HG03108 (cell line): ENCODE measurements at regions not wholly inside any gene's neighbourhood (a gene's known extent, or its start where the extent isn't known, plus 50 kb on each side); places are given as distances from the start of the nearest gene placed in this dataset.
A peak's percentile ranks its signal among the peaks of the same experiment; 100 is the strongest.
"Not testable (repeated sequence)": the region's sequence is repeated elsewhere in the genome, so short reads cannot be mapped to it uniquely, and the experiment has no call there.

Experiments used
- ATAC-seq: cut with Tn5 transposase; IDR thresholded peaks from one replicate; pipeline ENCODE4 v1.9.1; 2021; ENCODE audit warnings: moderate library complexity; ENCODE audit not compliant: unreplicated experiment

GRCh38 chr9:82115900-82116299 lies 127.3 kb downstream of the SPATA31D1 start:
- ATAC-seq = no peak

GRCh38 chr9:82116556-82116955 lies 128.0 kb downstream of the SPATA31D1 start:
- no peak for ATAC-seq

DNA sequence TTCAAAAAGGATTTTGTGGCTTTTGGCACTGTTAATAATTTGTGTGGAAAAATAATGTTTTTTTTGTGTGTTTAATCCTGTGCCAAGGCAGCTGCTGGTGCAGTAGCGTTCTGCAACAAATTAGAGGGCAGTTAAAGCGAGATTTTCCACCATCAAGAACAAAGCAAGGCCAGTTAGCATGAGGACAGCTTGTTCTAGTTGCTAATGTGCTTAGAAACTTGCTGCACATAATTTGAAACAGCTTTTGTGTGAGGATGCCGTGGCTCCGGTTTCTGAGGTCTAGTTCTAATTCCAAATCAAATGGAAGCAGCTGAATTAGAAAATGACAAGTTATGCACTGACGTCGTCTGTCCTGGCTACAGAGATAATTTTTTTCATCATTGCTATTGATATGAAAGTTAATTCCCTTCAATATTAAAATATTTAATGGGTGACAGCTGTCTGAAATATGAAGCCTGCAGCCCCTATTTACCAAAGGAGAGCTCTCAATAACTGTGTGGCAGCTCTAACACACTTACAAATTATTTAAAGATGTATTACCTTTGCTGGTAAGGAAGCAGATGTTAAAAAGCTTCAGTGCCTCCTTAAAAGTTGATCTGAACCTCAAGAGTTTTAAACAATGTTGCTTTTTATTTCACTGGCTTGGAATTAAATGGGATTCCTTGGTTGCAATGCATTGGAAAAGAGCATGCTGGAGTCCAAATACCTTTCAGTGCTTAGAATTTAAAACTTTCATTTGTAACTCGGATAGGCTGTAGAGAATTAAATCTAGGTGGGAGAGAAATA lies 128.6 kb downstream of the SPATA31D1 start:
- no peak for ATAC-seq

- ATAC-seq = no peak
Observed at GRCh38 chr9:82122731-82123130, 134.2 kb downstream of the SPATA31D1 start.

DNA sequence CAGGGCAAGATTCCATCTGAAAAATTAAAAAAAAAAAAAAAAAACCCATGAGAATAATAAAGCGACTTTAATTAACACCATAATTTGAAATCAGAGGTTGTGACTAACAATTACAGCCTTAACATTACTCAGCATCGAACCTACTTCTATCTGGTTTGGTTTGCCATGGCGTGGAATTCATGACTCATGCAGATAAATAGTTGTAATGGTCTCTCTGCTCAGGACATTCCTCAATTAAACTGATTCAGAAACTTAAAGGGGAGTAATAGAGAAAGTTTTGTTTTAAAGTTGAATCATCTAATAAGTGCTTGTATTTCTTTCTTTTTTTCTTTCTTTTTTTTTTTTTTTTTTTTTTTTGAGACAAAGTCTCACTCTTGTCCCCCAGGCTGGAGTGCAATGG lies 135.5 kb downstream of the SPATA31D1 start:
- ATAC-seq = no peak

DNA sequence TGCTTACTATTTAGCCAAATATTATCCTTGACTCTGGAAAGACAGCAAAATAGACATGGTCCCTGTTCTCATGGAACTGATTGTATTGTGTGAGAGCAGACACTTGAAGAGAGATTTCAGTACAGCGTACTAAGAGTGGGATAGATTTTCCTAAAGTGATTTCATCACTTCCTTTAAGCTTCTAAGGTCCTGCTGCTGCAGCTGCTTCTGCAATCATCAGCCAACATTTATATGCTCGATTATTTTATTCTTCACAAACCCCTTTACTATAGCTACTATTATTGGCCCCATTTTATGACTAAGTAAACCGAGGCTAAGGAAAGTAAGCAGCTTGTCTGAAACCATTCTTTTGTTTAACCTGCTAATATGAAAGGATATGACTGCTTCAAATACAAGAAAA lies 137.7 kb downstream of the SPATA31D1 start:
- no peak for ATAC-seq

GRCh38 chr9:82127465-82127864 lies 138.9 kb downstream of the SPATA31D1 start:
- ATAC-seq = no peak

GRCh38 chr9:82128011-82128696 lies 139.6 kb downstream of the SPATA31D1 start:
- ATAC-seq = peak; percentile 95

- ATAC-seq = no peak
Observed at GRCh38 chr9:82129708-82130107, 141.1 kb downstream of the SPATA31D1 start.

- no peak for ATAC-seq
Observed at GRCh38 chr9:82130331-82131042, 141.9 kb downstream of the SPATA31D1 start.

- no peak for ATAC-seq
Observed at GRCh38 chr9:82131072-82131471, 142.5 kb downstream of the SPATA31D1 start.

DNA sequence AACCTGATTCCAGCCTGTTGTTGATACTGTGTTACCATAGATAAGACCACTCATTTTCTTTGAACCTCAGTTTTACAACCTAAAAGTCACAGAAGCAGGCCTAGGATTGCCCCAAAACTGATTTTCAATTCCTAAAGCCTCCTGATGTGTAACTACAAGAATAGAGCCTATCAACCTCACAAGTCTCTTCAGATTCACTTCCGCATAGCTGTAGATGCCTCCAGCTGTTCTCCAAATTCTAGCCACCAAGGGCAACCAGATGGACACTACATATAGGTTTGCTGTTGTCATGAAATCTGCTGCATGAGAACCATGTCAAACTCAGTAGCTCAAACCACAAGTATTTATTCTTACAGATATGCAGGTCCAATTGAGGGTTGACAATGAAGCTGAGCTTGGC lies 143.5 kb downstream of the SPATA31D1 start:
- no peak for ATAC-seq

DNA sequence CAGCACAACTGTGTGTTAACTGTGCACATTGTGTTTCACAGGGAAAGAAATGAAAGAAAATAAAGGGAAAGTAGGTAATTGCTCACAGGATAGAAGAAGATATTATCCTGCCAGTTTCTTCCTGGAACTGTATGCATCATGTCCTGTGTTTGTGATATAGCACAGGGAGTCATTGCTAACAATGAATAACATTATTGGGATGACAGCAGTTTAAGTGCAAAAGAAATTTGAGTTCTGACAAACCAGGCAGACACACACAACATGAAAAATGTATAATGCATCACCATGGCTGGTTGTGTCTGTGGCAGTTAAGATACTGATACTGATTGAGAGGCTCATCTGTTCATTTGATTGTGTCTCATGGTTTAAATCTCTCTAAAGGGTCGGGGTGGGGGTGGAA lies 145.4 kb downstream of the SPATA31D1 start:
- ATAC-seq = no peak

DNA sequence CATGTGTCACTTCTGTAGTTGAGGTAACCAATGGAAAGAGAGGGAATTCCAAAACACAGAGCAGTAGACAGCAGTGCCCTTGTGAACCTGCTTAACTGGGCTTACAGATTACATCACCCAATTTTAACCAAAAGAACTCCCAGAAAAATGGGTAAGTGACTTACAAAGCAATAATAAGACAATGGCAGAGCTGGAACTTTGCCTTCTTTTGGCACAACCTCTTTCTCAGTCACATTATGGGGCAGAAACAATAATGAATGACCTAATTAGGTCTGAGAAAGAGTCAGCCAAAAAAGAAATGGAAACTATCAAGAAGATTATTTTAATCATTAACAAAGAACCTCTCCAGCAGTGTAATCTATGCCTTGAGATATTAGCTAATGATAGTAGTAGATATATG lies 146.5 kb downstream of the SPATA31D1 start:
- ATAC-seq = no peak

GRCh38 chr9:82138081-82138480 lies 149.5 kb downstream of the SPATA31D1 start:
- not testable (repeated sequence) for ATAC-seq

DNA sequence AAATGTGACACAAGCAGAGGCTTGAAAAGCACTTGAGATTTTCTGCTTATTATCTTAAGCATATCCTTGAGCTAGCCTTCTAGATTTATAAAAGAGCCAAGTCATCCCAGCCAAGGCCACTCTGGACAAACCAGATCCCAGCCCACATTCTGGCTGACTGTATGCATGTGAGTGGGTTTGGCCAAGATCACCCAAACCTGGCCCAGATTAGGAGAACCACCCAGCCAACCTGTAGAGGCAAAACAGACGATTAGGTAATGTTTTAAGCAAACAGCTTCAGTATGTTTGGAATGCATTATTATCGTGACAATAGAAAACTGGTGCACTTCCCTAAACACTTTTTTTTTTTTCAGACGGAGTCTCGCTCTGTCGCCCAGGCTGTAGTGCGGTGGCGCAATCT lies 151.9 kb downstream of the SPATA31D1 start:
- no peak for ATAC-seq

DNA sequence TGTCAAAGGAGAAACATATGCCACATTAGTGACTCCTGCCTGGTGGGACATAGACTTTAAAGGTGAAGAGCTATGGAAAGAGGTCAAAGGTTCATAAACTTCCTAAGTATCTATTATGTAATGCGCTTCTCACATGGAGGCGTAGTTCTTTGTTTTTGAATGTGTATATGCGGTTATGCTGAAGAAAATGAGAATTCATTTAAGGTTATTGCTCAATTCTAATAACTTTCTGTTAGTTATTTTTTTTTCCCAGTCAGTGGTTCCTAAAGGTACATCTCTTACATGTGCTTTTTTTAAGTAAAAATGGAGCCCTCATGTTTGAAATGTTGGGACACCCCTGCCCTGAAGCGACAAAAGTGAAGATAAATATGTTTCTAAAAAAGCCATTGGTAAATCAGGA lies 156.2 kb downstream of the SPATA31D1 start:
- ATAC-seq = no peak

- no peak for ATAC-seq
Observed at GRCh38 chr9:82146677-82147076, 158.1 kb downstream of the SPATA31D1 start.

DNA sequence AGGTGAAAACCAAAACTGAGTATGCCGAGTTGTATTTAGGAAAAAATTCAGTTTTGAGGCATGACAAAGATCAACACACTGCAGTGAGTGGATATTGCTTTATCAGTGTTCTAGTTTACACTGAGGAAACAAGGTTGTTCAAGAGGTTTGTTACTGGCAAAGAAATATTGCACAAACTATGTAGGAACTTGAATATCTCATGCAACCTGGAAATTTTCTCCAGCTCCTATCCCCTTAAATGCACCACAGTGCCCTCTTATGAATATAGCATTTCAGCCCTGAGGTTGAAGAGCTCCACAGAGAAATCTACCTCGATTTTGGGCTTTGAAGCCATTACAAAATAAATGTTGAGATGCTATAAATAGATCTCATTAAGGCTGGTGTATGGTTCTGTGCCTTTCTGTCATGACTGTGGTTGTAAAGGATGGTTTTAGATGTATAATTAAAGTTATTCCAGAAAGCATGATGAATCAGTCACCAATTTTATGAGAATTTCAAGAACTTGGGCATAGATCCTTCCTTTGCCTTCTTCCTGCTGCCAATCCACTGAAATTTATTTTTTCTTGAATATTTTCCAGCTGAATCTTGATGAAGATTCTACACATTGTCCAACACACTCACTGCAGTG lies 159.3 kb downstream of the SPATA31D1 start:
- ATAC-seq = no peak

DNA sequence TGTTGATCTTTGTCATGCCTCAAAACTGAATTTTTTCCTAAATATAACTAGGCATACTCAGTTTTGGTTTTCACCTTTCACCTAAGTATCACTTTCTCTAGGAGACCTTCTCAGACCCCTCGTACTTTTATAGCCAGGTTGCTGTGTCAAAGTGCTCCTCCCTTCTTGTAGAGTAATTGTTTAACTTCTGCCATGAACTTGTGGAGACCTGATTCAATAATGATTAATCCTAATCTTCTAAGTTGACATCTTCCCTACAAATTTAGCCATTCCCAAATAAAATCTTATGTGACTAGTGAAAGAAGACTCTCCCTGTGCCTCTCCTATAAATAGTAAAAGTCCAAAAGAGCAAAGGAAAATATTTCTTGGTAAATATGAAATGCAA lies 159.8 kb downstream of the SPATA31D1 start:
- no peak for ATAC-seq

- no peak for ATAC-seq
Observed at GRCh38 chr9:82148901-82149461, 160.4 kb downstream of the SPATA31D1 start.
